ENCODE measurements at regions not wholly inside any gene's neighbourhood (a gene's known extent, or its start where the extent isn't known, plus 50 kb on each side); places are given as distances from the start of the nearest gene placed in this dataset.
"Not testable (repeated sequence)": the region's sequence is repeated elsewhere in the genome, so short reads cannot be mapped to it uniquely, and the experiment has no call there.

GRCh38 chr5:10016559-10016958, 233.1 kb downstream of the ATPSCKMT start:
- not testable (repeated sequence) for TF ChIP-seq MAFK (IDR thresholded peaks at IDR 0.05; ENCODE audit: low read depth, low read length); RFX5 (IDR thresholded peaks at IDR 0.05; ENCODE audit: borderline replicate concordance, low read depth, low read length); ATF2 (IDR thresholded peaks at IDR 0.05; ENCODE audit: low read length); POLR2AphosphoS5 (IDR thresholded peaks at IDR 0.05; ENCODE audit: low read depth, low read length); CTCF (IDR thresholded peaks at IDR 0.05; ENCODE audit: control extremely low read depth in 1 of 3, insufficient read depth in 1 of 3, low read depth in 1 of 3, low read length in 3 of 3); ASH2L (IDR thresholded peaks at IDR 0.05; ENCODE audit: low read length); EP300 (IDR thresholded peaks at IDR 0.05; ENCODE audit: borderline replicate concordance in 1 of 2, low read depth in 2 of 2, low read length in 2 of 2); POLR2A (IDR thresholded peaks at IDR 0.05; ENCODE audit: control extremely low read depth in 1 of 2, low read depth in 2 of 2, low read length in 2 of 2); CBX5 (IDR thresholded peaks at IDR 0.05; ENCODE audit: low read depth, low read length)
